ENCODE measurements at regions not wholly inside any gene's neighbourhood (a gene's known extent, or its start where the extent isn't known, plus 50 kb on each side); places are given as distances from the start of the nearest gene placed in this dataset.

- H3K4me1 ChIP-seq (ENCODE audit: control insufficient read depth, insufficient read depth, low read length, poor library complexity, severe bottlenecking): no peaks in the 10 kb centered on the region
- H3K9me3 ChIP-seq (ENCODE audit: control insufficient read depth, low read length): no peaks in the 10 kb centered on the region
- WGBS, 2 experiments (ENCODE audit: insufficient coverage in 2 of 2): 91% methylated on average over 9 to 13 of the region's 14 CpGs
- no peak overlapping the region for H3K27ac ChIP-seq (ENCODE audit: low read depth, low read length, severe bottlenecking)
- no peak overlapping the region for H3K4me3 ChIP-seq (ENCODE audit: extremely low read depth, insufficient read depth, low read length, poor library complexity, severe bottlenecking)
- H3K36me3 ChIP-seq (ENCODE audit: control insufficient read depth, insufficient read depth, low read length): no peaks in the 10 kb centered on the region
Measured at GRCh38 chr5:2175041-2175440, 292.3 kb upstream of the IRX4 start.

GRCh38 chr5:2174538-2174937 lies 291.8 kb upstream of the IRX4 start:
- Histone ChIP-seq H3K27ac (ENCODE audit: low read depth, low read length, severe bottlenecking) (no peak overlapping the region), H3K4me3 (ENCODE audit: extremely low read depth, insufficient read depth, low read length, poor library complexity, severe bottlenecking) (no peak overlapping the region), H3K4me1 (ENCODE audit: control insufficient read depth, insufficient read depth, low read length, poor library complexity, severe bottlenecking) (no peaks in the 10 kb centered on the region), H3K9me3 (ENCODE audit: control insufficient read depth, low read length) (no peaks in the 10 kb centered on the region), H3K36me3 (ENCODE audit: control insufficient read depth, insufficient read depth, low read length) (no peaks in the 10 kb centered on the region)
- WGBS, 2 experiments (ENCODE audit: insufficient coverage in 2 of 2): 85 to 96% methylated on average over 4 to 8 of the region's 10 CpGs

GRCh38 chr5:2173151-2173834 lies 290.6 kb upstream of the IRX4 start:
- Histone ChIP-seq H3K27ac (ENCODE audit: low read depth, low read length, severe bottlenecking) (no peak overlapping the region), H3K9me3 (ENCODE audit: control insufficient read depth, low read length) (no peaks in the 10 kb centered on the region)
- 65 to 78% methylated on average over 9 to 10 of the region's 11 CpGs for WGBS, 2 experiments (ENCODE audit: insufficient coverage in 2 of 2)

GRCh38 chr5:2172471-2172870 lies 289.7 kb upstream of the IRX4 start:
- H3K27ac ChIP-seq (ENCODE audit: low read depth, low read length, severe bottlenecking): no peak overlapping the region
- no peaks in the 10 kb centered on the region for H3K4me1 ChIP-seq (ENCODE audit: control insufficient read depth, insufficient read depth, low read length, poor library complexity, severe bottlenecking)
- 85 to 90% methylated on average over 5 of the region's 5 CpGs for WGBS, 2 experiments (ENCODE audit: insufficient coverage in 2 of 2)
- no peaks in the 10 kb centered on the region for H3K36me3 ChIP-seq (ENCODE audit: control insufficient read depth, insufficient read depth, low read length)
- H3K9me3 ChIP-seq (ENCODE audit: control insufficient read depth, low read length): no peaks in the 10 kb centered on the region
- no peak overlapping the region for H3K4me3 ChIP-seq (ENCODE audit: extremely low read depth, insufficient read depth, low read length, poor library complexity, severe bottlenecking)

More at GRCh38 chr5:2173151-2173834, 290.6 kb upstream of the IRX4 start:
- no peak overlapping the region for H3K4me3 ChIP-seq (ENCODE audit: extremely low read depth, insufficient read depth, low read length, poor library complexity, severe bottlenecking)
- no peaks in the 10 kb centered on the region for H3K36me3 ChIP-seq (ENCODE audit: control insufficient read depth, insufficient read depth, low read length)
- H3K4me1 ChIP-seq (ENCODE audit: control insufficient read depth, insufficient read depth, low read length, poor library complexity, severe bottlenecking): no peaks in the 10 kb centered on the region

GRCh38 chr5:2170761-2171160 lies 288.0 kb upstream of the IRX4 start:
- Histone ChIP-seq H3K9me3 (ENCODE audit: control insufficient read depth, low read length) (no peaks in the 10 kb centered on the region), H3K27ac (ENCODE audit: low read depth, low read length, severe bottlenecking) (no peak overlapping the region), H3K4me1 (ENCODE audit: control insufficient read depth, insufficient read depth, low read length, poor library complexity, severe bottlenecking) (no peaks in the 10 kb centered on the region), H3K36me3 (ENCODE audit: control insufficient read depth, insufficient read depth, low read length) (no peaks in the 10 kb centered on the region), H3K4me3 (ENCODE audit: extremely low read depth, insufficient read depth, low read length, poor library complexity, severe bottlenecking) (no peak overlapping the region)
- 53 to 73% methylated on average over 5 to 7 of the region's 7 CpGs for WGBS, 2 experiments (ENCODE audit: insufficient coverage in 2 of 2)

GRCh38 chr5:2169850-2170760 lies 287.4 kb upstream of the IRX4 start:
- WGBS, 2 experiments (ENCODE audit: insufficient coverage in 2 of 2): 87% methylated on average over 31 to 45 of the region's 47 CpGs
- H3K36me3 ChIP-seq (ENCODE audit: control insufficient read depth, insufficient read depth, low read length): no peaks in the 10 kb centered on the region
- H3K27ac ChIP-seq (ENCODE audit: low read depth, low read length, severe bottlenecking): no peak overlapping the region
- H3K9me3 ChIP-seq (ENCODE audit: control insufficient read depth, low read length): no peaks in the 10 kb centered on the region
- H3K4me1 ChIP-seq (ENCODE audit: control insufficient read depth, insufficient read depth, low read length, poor library complexity, severe bottlenecking): no peaks in the 10 kb centered on the region
- H3K4me3 ChIP-seq (ENCODE audit: extremely low read depth, insufficient read depth, low read length, poor library complexity, severe bottlenecking): no peak overlapping the region

GRCh38 chr5:2169430-2169808 lies 286.7 kb upstream of the IRX4 start:
- H3K27ac ChIP-seq (ENCODE audit: low read depth, low read length, severe bottlenecking): no peak overlapping the region

GRCh38 chr5:2168601-2169429 lies 286.1 kb upstream of the IRX4 start:
- H3K27ac ChIP-seq (ENCODE audit: low read depth, low read length, severe bottlenecking): no peak overlapping the region
- H3K36me3 ChIP-seq (ENCODE audit: control insufficient read depth, insufficient read depth, low read length): no peaks in the 10 kb centered on the region
- 83 to 86% methylated on average over 9 to 18 of the region's 24 CpGs for WGBS, 2 experiments (ENCODE audit: insufficient coverage in 2 of 2)

More at GRCh38 chr5:2169430-2169808, 286.7 kb upstream of the IRX4 start:
- H3K4me1 ChIP-seq (ENCODE audit: control insufficient read depth, insufficient read depth, low read length, poor library complexity, severe bottlenecking): no peaks in the 10 kb centered on the region
- no peak overlapping the region for H3K4me3 ChIP-seq (ENCODE audit: extremely low read depth, insufficient read depth, low read length, poor library complexity, severe bottlenecking)
- 90 to 91% methylated on average over 5 to 9 of the region's 10 CpGs for WGBS, 2 experiments (ENCODE audit: insufficient coverage in 2 of 2)
- no peaks in the 10 kb centered on the region for H3K36me3 ChIP-seq (ENCODE audit: control insufficient read depth, insufficient read depth, low read length)
- no peaks in the 10 kb centered on the region for H3K9me3 ChIP-seq (ENCODE audit: control insufficient read depth, low read length)

GRCh38 chr5:2167671-2168070 lies 284.9 kb upstream of the IRX4 start:
- Histone ChIP-seq H3K9me3 (ENCODE audit: control insufficient read depth, low read length) (no peaks in the 10 kb centered on the region), H3K4me3 (ENCODE audit: extremely low read depth, insufficient read depth, low read length, poor library complexity, severe bottlenecking) (no peak overlapping the region), H3K36me3 (ENCODE audit: control insufficient read depth, insufficient read depth, low read length) (no peaks in the 10 kb centered on the region), H3K4me1 (ENCODE audit: control insufficient read depth, insufficient read depth, low read length, poor library complexity, severe bottlenecking) (no peaks in the 10 kb centered on the region), H3K27ac (ENCODE audit: low read depth, low read length, severe bottlenecking) (no peak overlapping the region)
- 96 to 98% methylated on average over 9 to 10 of the region's 11 CpGs for WGBS, 2 experiments (ENCODE audit: insufficient coverage in 2 of 2)

More at GRCh38 chr5:2168601-2169429, 286.1 kb upstream of the IRX4 start:
- Histone ChIP-seq H3K9me3 (ENCODE audit: control insufficient read depth, low read length) (no peaks in the 10 kb centered on the region), H3K4me3 (ENCODE audit: extremely low read depth, insufficient read depth, low read length, poor library complexity, severe bottlenecking) (no peak overlapping the region), H3K4me1 (ENCODE audit: control insufficient read depth, insufficient read depth, low read length, poor library complexity, severe bottlenecking) (no peaks in the 10 kb centered on the region)

GRCh38 chr5:2166979-2167377 lies 284.3 kb upstream of the IRX4 start:
- no peaks in the 10 kb centered on the region for H3K4me1 ChIP-seq (ENCODE audit: control insufficient read depth, insufficient read depth, low read length, poor library complexity, severe bottlenecking)
- H3K4me3 ChIP-seq (ENCODE audit: extremely low read depth, insufficient read depth, low read length, poor library complexity, severe bottlenecking): no peak overlapping the region
- no peak overlapping the region for H3K27ac ChIP-seq (ENCODE audit: low read depth, low read length, severe bottlenecking)
- H3K9me3 ChIP-seq (ENCODE audit: control insufficient read depth, low read length): no peaks in the 10 kb centered on the region
- H3K36me3 ChIP-seq (ENCODE audit: control insufficient read depth, insufficient read depth, low read length): no peaks in the 10 kb centered on the region
- WGBS, 2 experiments (ENCODE audit: insufficient coverage in 2 of 2): 88 to 92% methylated on average over 1 to 4 of the region's 6 CpGs
